ENCODE measurements at regions not wholly inside any gene's neighbourhood (a gene's known extent, or its start where the extent isn't known, plus 50 kb on each side); places are given as distances from the start of the nearest gene placed in this dataset.

DNA sequence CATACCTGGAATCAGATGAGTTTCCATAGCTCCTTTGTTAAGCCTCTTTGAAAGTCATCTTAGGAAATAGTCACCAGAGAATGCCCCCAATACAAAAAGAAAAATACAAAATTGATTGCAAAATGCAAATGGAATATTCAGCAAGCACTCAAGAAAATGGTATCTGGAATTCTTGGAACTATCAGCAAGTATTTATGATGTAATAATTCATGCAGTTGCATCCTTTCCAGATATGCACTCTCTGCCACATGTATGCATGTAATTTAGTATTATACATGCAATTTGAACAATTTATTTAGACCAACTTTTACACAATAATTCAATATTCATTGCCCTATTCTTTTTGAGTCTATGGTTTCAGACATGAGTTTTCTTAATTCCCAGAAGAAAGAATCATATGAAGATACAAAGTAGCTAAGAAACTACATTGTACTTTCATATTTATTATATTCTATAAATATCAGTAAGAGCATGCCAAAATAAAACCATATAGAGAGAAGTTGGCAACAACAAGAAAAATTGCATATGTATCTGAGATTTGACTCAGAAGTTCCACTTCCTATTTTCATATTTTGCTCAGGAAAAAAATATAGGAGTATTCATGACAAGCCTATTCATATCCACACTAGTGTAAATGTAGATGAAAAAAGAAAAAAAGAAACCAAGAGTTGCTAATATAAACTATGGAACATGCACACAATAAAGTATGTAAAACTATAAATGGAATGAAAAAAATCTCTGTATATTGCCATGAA is 338.5 kb downstream of the SEMA3D start:
- peak; percentile 68 for DNase-seq (ENCODE audit: low read depth)
- H3K4me3 ChIP-seq (ENCODE audit: low read length) = no peak overlapping the region
- TF ChIP-seq, protein P1, sequence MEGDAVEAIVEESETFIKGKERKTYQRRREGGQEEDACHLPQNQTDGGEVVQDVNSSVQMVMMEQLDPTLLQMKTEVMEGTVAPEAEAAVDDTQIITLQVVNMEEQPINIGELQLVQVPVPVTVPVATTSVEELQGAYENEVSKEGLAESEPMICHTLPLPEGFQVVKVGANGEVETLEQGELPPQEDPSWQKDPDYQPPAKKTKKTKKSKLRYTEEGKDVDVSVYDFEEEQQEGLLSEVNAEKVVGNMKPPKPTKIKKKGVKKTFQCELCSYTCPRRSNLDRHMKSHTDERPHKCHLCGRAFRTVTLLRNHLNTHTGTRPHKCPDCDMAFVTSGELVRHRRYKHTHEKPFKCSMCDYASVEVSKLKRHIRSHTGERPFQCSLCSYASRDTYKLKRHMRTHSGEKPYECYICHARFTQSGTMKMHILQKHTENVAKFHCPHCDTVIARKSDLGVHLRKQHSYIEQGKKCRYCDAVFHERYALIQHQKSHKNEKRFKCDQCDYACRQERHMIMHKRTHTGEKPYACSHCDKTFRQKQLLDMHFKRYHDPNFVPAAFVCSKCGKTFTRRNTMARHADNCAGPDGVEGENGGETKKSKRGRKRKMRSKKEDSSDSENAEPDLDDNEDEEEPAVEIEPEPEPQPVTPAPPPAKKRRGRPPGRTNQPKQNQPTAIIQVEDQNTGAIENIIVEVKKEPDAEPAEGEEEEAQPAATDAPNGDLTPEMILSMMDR (conservative IDR thresholded peaks at IDR 0.05; ENCODE audit: low read length) = no peak

DNA sequence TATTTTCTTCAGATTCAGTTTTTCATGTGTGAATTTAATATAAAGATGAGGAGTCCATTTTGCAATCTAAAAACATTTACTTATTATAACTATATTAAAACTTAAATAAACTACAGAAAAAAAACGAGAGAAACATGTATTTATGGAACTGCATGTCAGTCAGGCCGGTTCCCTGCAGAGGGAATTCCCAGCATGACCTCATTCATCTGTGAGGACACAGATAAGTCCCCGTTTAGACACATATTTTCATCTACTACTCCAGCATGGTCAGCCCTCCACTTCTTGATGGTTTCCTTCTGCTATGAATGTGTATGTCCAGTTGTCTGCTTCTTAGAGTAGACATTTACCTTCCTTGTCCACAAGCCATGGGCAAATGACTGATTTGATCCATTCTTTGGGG is 339.1 kb downstream of the SEMA3D start:
- TF ChIP-seq, protein P1 (conservative IDR thresholded peaks at IDR 0.05; ENCODE audit: low read length) = no peak
- H3K4me3 ChIP-seq (ENCODE audit: low read length) = no peak overlapping the region
- peak; percentile 5 for DNase-seq (ENCODE audit: low read depth)

DNA sequence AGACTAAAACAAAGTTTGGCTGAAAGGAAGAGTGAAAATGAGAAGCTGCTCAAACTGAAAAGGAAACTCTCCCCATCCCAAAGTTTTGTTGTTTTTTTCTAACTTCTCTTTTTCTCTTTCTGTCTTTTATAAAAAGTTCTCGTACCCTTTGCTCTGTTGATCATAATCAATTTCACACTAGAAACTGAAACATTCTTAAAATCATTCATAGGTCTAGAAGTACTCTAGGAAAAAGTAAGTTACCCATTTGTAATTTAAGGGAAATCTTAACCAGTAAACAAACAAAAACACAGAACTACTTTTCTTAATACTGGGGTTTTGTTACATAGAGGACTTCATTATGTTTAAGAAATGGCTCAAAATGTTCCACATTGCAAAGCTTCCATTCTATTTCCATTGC is 339.8 kb downstream of the SEMA3D start:
- TF ChIP-seq, protein P1 (conservative IDR thresholded peaks at IDR 0.05; ENCODE audit: low read length) = no peak
- H3K4me3 ChIP-seq (ENCODE audit: low read length) = no peak overlapping the region
- DNase-seq (ENCODE audit: low read depth) = no peak

DNA sequence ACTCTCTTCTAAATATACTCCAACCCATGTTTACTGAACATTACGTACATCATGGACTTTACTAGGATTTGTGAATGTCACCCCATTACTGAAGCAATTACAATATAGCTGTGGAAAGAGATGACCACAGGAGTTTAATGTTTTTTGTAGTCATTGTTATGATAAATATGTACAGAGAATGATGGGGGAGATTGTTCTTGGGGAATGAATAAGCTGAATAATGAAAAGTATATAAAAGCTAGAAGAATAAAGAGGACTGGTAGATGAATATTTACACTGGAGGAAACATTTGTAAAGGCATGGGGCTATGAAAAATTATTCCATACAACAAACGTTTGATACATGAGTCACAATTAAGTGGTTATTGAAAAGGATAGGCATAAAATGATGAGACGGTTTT is 340.9 kb downstream of the SEMA3D start:
- TF ChIP-seq, protein P1 (conservative IDR thresholded peaks at IDR 0.05; ENCODE audit: low read length) = no peak
- no peak overlapping the region for H3K4me3 ChIP-seq (ENCODE audit: low read length)
- DNase-seq (ENCODE audit: low read depth) = no peak

DNA sequence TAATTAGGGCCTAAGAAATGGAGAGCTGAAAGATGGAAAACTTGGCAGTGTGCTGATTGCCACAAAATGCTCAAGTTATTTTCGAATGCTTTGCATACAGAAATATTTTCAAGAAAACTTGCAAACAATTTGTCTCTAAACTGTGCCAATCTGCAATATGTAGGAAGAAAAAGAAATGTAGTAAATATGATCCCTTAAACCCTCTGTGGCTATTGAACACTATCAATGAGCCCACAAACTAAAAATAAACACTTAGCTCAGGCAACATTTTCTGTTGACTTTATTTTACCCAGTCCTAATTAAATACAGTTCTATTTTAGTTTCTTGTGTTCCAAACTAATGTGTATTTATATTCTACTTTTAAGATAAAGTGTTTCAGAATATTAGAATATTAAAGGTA is 342.1 kb downstream of the SEMA3D start:
- peak; percentile 45 for DNase-seq (ENCODE audit: low read depth)
- TF ChIP-seq, protein P1 (conservative IDR thresholded peaks at IDR 0.05; ENCODE audit: low read length) = no peak
- no peak overlapping the region for H3K4me3 ChIP-seq (ENCODE audit: low read length)

DNA sequence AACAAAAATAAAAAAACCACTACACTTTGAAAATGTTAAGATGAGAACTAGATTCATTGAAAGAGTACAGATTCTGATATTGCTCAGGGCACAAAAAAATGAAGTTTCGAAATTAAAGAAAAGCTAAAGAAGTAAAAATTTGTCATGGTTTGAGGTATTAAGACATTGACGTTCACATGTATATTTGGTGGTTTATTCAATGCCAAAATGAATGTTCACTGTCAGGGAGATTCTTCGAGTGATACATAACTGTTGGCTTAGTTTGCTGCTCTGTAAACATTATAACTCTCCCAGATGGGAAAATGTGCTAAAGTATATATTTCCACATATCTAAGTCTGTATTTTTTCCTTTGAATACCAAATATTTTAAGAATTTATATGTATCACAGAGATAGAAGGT is 345.0 kb downstream of the SEMA3D start:
- no peak overlapping the region for H3K4me3 ChIP-seq (ENCODE audit: low read length)
- DNase-seq (ENCODE audit: low read depth) = peak; percentile 87
- TF ChIP-seq, protein P1 (conservative IDR thresholded peaks at IDR 0.05; ENCODE audit: low read length) = no peak

DNA sequence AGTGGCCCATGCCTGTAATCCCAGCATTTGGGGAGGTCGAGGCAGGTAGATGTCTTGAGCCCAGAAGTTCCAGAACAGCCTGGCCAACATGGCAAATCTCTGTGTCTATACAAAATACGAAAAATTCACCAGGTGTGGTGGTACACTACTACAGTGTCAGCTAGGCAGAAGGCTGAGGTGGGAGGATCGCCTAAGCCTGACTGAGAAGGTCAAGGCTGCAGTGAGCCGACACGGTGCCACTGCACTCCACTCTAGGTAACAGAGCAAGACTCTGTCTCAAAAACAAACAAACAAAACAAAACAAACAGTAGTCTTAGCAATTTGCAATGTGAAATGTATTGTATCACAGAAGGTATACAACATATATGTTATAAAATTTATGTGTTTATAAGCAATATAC is 348.0 kb downstream of the SEMA3D start:
- H3K4me3 ChIP-seq (ENCODE audit: low read length) = no peak overlapping the region
- no peak for DNase-seq (ENCODE audit: low read depth)
- TF ChIP-seq, protein P1 (conservative IDR thresholded peaks at IDR 0.05; ENCODE audit: low read length) = no peak

Measured in AG10803 (cell line).